ENCODE measurements at regions not wholly inside any gene's neighbourhood (a gene's known extent, or its start where the extent isn't known, plus 50 kb on each side); places are given as distances from the start of the nearest gene placed in this dataset.

- Mint-ChIP-seq H3K4me1 (no peaks in the 10 kb centered on the region), H3K36me3 (ENCODE audit: low read depth) (no peaks in the 10 kb centered on the region), H3K4me3 (no peak overlapping the region), H3K9me3 (peaks cover 5% of the 10 kb centered on the region), H3K27ac (no peak overlapping the region), H3K27me3 (ENCODE audit: low read depth) (no peaks in the 10 kb centered on the region)
- no peak for TF ChIP-seq CTCF (IDR thresholded peaks at IDR 0.05; ENCODE audit: unreplicated experiment in 3 of 3)
Measured at GRCh38 chr16:6510261-6510660, 822.4 kb upstream of the RBFOX1 start.

- Mint-ChIP-seq H3K9me3 (peaks cover 4% of the 10 kb centered on the region), H3K36me3 (ENCODE audit: low read depth) (no peaks in the 10 kb centered on the region), H3K4me1 (no peaks in the 10 kb centered on the region), H3K27me3 (ENCODE audit: low read depth) (peaks cover 4% of the 10 kb centered on the region), H3K4me3 (no peak overlapping the region), H3K27ac (no peak overlapping the region)
- TF ChIP-seq CTCF (IDR thresholded peaks at IDR 0.05; ENCODE audit: unreplicated experiment in 3 of 3) = no peak
Measured at GRCh38 chr16:6499413-6499812, 833.2 kb upstream of the RBFOX1 start.

GRCh38 chr16:6498858-6499257 is 833.8 kb upstream of the RBFOX1 start:
- H3K27me3 Mint-ChIP-seq (ENCODE audit: low read depth) = peaks cover 4% of the 10 kb centered on the region
- H3K9me3 Mint-ChIP-seq = peaks cover 4% of the 10 kb centered on the region
- no peak overlapping the region for H3K4me3 Mint-ChIP-seq
- no peak for TF ChIP-seq CTCF (IDR thresholded peaks at IDR 0.05; ENCODE audit: unreplicated experiment in 3 of 3)
- no peaks in the 10 kb centered on the region for H3K4me1 Mint-ChIP-seq
- H3K27ac Mint-ChIP-seq = no peak overlapping the region
- H3K36me3 Mint-ChIP-seq (ENCODE audit: low read depth) = no peaks in the 10 kb centered on the region

- Mint-ChIP-seq H3K4me3 (no peak overlapping the region), H3K27ac (no peak overlapping the region), H3K27me3 (ENCODE audit: low read depth) (peaks cover 4% of the 10 kb centered on the region), H3K36me3 (ENCODE audit: low read depth) (no peaks in the 10 kb centered on the region), H3K9me3 (peaks cover 4% of the 10 kb centered on the region), H3K4me1 (no peaks in the 10 kb centered on the region)
- TF ChIP-seq CTCF (IDR thresholded peaks at IDR 0.05; ENCODE audit: unreplicated experiment in 3 of 3) = no peak
Measured at GRCh38 chr16:6496996-6497395, 835.6 kb upstream of the RBFOX1 start.

- H3K4me1 Mint-ChIP-seq = no peaks in the 10 kb centered on the region
- H3K9me3 Mint-ChIP-seq = no peaks in the 10 kb centered on the region
- TF ChIP-seq CTCF (IDR thresholded peaks at IDR 0.05; ENCODE audit: unreplicated experiment in 3 of 3) = no peak
- H3K36me3 Mint-ChIP-seq (ENCODE audit: low read depth) = no peaks in the 10 kb centered on the region
- no peak overlapping the region for H3K4me3 Mint-ChIP-seq
- peaks cover 4% of the 10 kb centered on the region for H3K27me3 Mint-ChIP-seq (ENCODE audit: low read depth)
- H3K27ac Mint-ChIP-seq = no peak overlapping the region
Measured at GRCh38 chr16:6495486-6496210, 837.0 kb upstream of the RBFOX1 start.

- Mint-ChIP-seq H3K27ac (no peak overlapping the region), H3K27me3 (ENCODE audit: low read depth) (peaks cover 4% of the 10 kb centered on the region), H3K9me3 (no peaks in the 10 kb centered on the region), H3K36me3 (ENCODE audit: low read depth) (no peaks in the 10 kb centered on the region), H3K4me3 (no peak overlapping the region), H3K4me1 (no peaks in the 10 kb centered on the region)
- no peak for TF ChIP-seq CTCF (IDR thresholded peaks at IDR 0.05; ENCODE audit: unreplicated experiment in 3 of 3)
Measured at GRCh38 chr16:6494716-6495115, 837.9 kb upstream of the RBFOX1 start.

All from nephron (organoid).